K562 (cell line): ENCODE measurements at regions not wholly inside any gene's neighbourhood (a gene's known extent, or its start where the extent isn't known, plus 50 kb on each side); places are given as distances from the start of the nearest gene placed in this dataset.

Experiments used
- CTCF ChIP-seq, 3 experiments: IDR thresholded peaks in 2 of 3; conservative IDR thresholded peaks in 1 of 3; 2 replicates each; pipeline ENCODE4 v1.5.1; 2011 to 2012; ENCODE audit warnings: low read length in 3 of 3, mild to moderate bottlenecking in 3 of 3, control low read depth in 2 of 3, improper control_type of control experiment in 1 of 3, inconsistent platforms in 1 of 3, low read depth in 1 of 3, mixed read lengths in 1 of 3, moderate library complexity in 1 of 3; ENCODE audit not compliant: insufficient read depth in 2 of 3
- SP1 ChIP-seq: sonication (generic); formaldehyde crosslinking; IDR thresholded peaks from 2 replicates; pipeline ENCODE4 v1.8.1; 2022; ENCODE audit warnings: mild to moderate bottlenecking, missing genetic modification reagents
- TAF1 ChIP-seq: IDR thresholded peaks from 2 replicates; pipeline ENCODE4 v1.6.1; 2011; ENCODE audit warnings: mild to moderate bottlenecking, low read length, moderate library complexity; ENCODE audit not compliant: insufficient read depth, control insufficient read depth, severe bottlenecking; ENCODE audit errors: extremely low read depth
- ZNF146 ChIP-seq: IDR thresholded peaks from one replicate; pipeline ENCODE4 v1.6.1; 2018; ENCODE audit warnings: missing compliant biosample characterization; ENCODE audit not compliant: unreplicated experiment

- TF ChIP-seq ZNF146 (no peak), CTCF (IDR thresholded peaks at IDR 0.05 in 2 of 3, conservative IDR thresholded peaks at IDR 0.05 in 1 of 3; ENCODE audit: insufficient read depth in 2 of 3, low read depth in 1 of 3, low read length in 3 of 3) (no peak), TAF1 (no peak), SP1 (CRISPR knock-in tag) (no peak)
Observed at GRCh38 chr22:49298834-49299750, 528.6 kb downstream of the BRD1 start.
